GM19240 (cell line): ENCODE measurements at regions not wholly inside any gene's neighbourhood (a gene's known extent, or its start where the extent isn't known, plus 50 kb on each side); places are given as distances from the start of the nearest gene placed in this dataset.

Experiments
- DNase-seq: peaks from one replicate; pipeline ENCODE4 v3.0.0; 2011; ENCODE audit warnings: low spot score; ENCODE audit not compliant: insufficient read length

- DNase-seq, result no peak
Observed at GRCh38 chr20:39935901-39936300, 753.1 kb downstream of the MAFB start.

GRCh38 chr20:39916236-39916765, 772.7 kb downstream of the MAFB start:
- no peak for DNase-seq

GRCh38 chr20:39913274-39913673, 775.8 kb downstream of the MAFB start:
- DNase-seq, result no peak

- DNase-seq, result no peak
Observed at GRCh38 chr20:39911497-39911896, 777.5 kb downstream of the MAFB start.

- no peak for DNase-seq
Observed at GRCh38 chr20:39910536-39910935, 778.5 kb downstream of the MAFB start.

- DNase-seq, result no peak
Observed at GRCh38 chr20:39909447-39909846, 779.6 kb downstream of the MAFB start.

GRCh38 chr20:39904476-39905112, 784.4 kb downstream of the MAFB start:
- no peak for DNase-seq

- DNase-seq, result no peak
Observed at GRCh38 chr20:39903806-39904465, 785.1 kb downstream of the MAFB start.

- DNase-seq, result no peak
Observed at GRCh38 chr20:39899881-39900280, 789.2 kb downstream of the MAFB start.

GRCh38 chr20:39898467-39898852, 790.6 kb downstream of the MAFB start:
- DNase-seq, result no peak

- DNase-seq, result no peak
Observed at GRCh38 chr20:39897781-39898466, 791.1 kb downstream of the MAFB start.

GRCh38 chr20:39897058-39897457, 792.0 kb downstream of the MAFB start:
- DNase-seq, result no peak

- DNase-seq, result no peak
Observed at GRCh38 chr20:39894067-39894466, 795.0 kb downstream of the MAFB start.

GRCh38 chr20:39893003-39893685, 795.9 kb downstream of the MAFB start:
- no peak for DNase-seq

GRCh38 chr20:39890697-39891096, 798.3 kb downstream of the MAFB start:
- DNase-seq, result no peak

GRCh38 chr20:39888310-39888709, 800.7 kb downstream of the MAFB start:
- DNase-seq, result no peak

- DNase-seq, result no peak
Observed at GRCh38 chr20:39886650-39887190, 802.3 kb downstream of the MAFB start.

- peak; percentile 16 for DNase-seq
Observed at GRCh38 chr20:39885975-39886649, 802.9 kb downstream of the MAFB start.

- no peak for DNase-seq
Observed at GRCh38 chr20:39882806-39883205, 806.2 kb downstream of the MAFB start.

- no peak for DNase-seq
Observed at GRCh38 chr20:39880890-39881289, 808.1 kb downstream of the MAFB start.

- DNase-seq, result no peak
Observed at GRCh38 chr20:39879296-39879695, 809.7 kb downstream of the MAFB start.
